ENCODE measurements at regions not wholly inside any gene's neighbourhood (a gene's known extent, or its start where the extent isn't known, plus 50 kb on each side); places are given as distances from the start of the nearest gene placed in this dataset.

DNA sequence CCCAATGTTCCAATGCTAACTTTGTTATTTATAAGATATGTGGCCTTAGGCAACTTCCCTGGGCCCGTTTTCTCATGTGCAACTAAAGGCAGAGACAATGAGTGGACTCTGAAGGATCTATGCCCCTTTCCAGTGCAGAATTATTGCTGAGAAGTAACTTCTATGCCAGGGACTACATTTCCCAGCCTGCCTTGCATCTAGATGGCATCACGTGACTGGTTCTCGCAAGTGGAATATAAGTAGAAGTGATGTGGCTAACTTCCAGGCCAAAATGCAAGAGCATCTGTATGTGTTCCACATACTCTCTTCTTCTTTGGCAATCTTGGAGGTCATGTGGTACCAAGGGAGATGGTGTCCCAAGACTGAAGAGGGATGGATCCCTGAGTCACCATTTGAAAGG, 674.4 kb downstream of the NTRK3 start:
- no peak overlapping the region for H3K4me3 ChIP-seq (ENCODE audit: low read depth, low read length)
- no peak for DNase-seq (ENCODE audit: low read depth)
- TF ChIP-seq, protein P1, sequence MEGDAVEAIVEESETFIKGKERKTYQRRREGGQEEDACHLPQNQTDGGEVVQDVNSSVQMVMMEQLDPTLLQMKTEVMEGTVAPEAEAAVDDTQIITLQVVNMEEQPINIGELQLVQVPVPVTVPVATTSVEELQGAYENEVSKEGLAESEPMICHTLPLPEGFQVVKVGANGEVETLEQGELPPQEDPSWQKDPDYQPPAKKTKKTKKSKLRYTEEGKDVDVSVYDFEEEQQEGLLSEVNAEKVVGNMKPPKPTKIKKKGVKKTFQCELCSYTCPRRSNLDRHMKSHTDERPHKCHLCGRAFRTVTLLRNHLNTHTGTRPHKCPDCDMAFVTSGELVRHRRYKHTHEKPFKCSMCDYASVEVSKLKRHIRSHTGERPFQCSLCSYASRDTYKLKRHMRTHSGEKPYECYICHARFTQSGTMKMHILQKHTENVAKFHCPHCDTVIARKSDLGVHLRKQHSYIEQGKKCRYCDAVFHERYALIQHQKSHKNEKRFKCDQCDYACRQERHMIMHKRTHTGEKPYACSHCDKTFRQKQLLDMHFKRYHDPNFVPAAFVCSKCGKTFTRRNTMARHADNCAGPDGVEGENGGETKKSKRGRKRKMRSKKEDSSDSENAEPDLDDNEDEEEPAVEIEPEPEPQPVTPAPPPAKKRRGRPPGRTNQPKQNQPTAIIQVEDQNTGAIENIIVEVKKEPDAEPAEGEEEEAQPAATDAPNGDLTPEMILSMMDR (conservative IDR thresholded peaks at IDR 0.05; ENCODE audit: low read depth, low read length): no peak

GRCh38 chr15:87579537-87579936, 677.0 kb downstream of the NTRK3 start:
- TF ChIP-seq, protein P1 (conservative IDR thresholded peaks at IDR 0.05; ENCODE audit: low read depth, low read length): no peak
- DNase-seq (ENCODE audit: low read depth): no peak
- no peak overlapping the region for H3K4me3 ChIP-seq (ENCODE audit: low read depth, low read length)

DNA sequence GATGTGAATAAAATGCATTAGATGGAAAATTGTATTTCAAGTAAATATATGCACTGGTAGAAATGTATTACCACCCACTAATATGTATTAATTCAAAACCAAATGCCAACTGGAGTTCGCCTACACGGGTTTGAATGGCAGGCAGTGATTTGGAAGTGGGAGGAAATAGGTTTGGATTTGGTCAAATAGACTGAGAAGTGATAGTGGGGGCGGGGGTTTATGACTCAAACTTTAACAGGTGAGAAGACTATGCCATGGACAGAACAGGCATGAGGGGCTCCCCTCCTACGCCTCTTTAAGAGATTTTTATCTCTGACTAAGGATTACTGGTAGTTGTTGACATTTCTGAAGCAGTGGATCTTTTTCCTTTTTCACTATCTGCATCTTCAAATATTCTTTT, 677.8 kb downstream of the NTRK3 start:
- no peak overlapping the region for H3K4me3 ChIP-seq (ENCODE audit: low read depth, low read length)
- TF ChIP-seq, protein P1 (conservative IDR thresholded peaks at IDR 0.05; ENCODE audit: low read depth, low read length): no peak
- no peak for DNase-seq (ENCODE audit: low read depth)

DNA sequence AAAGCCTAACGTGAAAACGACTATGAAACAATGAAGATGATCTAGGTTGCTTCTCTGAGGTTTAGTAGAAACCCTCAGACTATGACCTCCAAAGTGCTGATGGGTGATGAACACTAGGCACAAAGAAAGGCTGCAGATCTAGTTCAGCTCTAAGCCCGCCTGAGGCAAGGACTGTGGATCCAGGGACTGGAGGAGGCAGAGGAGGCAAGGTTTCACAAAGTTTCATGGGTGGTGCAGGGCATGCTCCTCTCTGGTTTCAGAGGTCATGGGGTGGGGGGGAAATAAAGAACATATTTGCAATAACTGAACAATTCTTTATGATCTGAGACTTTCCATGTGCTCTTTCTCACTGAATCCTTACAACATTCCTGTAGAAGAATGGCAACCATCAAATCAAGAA, 679.2 kb downstream of the NTRK3 start:
- TF ChIP-seq, protein P1 (conservative IDR thresholded peaks at IDR 0.05; ENCODE audit: low read depth, low read length): no peak
- no peak for DNase-seq (ENCODE audit: low read depth)
- no peak overlapping the region for H3K4me3 ChIP-seq (ENCODE audit: low read depth, low read length)

DNA sequence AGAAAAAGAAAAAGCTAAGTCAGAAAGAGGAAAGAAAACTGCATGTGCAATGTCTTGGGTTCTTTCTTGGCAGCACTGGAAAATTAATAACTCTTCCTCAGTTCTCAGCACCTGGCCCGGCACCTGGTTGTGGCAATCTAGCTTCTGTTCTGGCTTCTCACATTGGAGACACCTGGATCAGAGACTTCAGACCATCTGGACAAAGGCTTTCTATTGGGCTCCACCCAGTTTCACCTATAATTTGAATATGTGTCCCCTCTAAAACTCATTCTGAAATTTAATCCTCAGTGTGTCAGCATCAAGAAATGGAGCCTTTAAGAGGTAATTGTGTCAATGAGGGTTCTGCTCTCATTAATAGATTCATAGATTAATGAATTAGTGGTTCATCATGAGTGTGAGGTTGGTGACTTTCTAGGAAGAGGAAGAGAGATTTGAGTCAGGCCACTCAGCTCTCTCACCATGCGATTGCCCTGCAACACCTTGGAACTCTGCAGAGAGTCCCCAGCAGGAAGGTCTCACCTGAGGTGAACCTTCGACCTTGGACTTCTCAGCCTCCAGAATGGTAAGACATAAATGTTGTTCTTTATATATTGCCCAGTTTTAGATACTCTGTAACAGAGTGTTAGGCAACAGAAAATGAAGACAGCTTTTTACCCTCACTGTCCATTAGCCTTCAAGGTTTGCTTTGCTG, 679.9 kb downstream of the NTRK3 start:
- TF ChIP-seq, protein P1 (conservative IDR thresholded peaks at IDR 0.05; ENCODE audit: low read depth, low read length): no peak
- no peak for DNase-seq (ENCODE audit: low read depth)
- H3K4me3 ChIP-seq (ENCODE audit: low read depth, low read length): no peak overlapping the region

- no peak overlapping the region for H3K4me3 ChIP-seq (ENCODE audit: low read depth, low read length)
- no peak for DNase-seq (ENCODE audit: low read depth)
- TF ChIP-seq, protein P1 (conservative IDR thresholded peaks at IDR 0.05; ENCODE audit: low read depth, low read length): no peak
Observed at GRCh38 chr15:87575896-87576473, 680.6 kb downstream of the NTRK3 start.

DNA sequence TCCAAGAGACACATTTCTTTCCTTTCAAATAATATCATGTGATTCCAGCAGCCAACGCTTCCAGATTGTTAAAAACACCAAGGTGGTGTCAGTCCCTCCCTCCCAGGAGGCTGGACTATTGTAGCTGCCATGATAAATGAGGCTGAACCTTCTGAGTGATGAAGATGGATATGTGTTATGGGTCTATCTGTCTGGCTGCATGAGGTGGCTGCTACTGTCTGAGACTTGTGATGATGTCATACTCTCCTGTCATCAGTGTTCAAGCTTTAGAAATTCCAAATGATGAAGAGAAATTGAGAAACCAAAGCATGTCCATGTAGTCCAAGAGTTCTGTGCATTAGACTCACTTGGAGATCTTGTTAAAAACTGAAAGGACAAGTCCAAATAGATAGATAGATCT, 683.0 kb downstream of the NTRK3 start:
- DNase-seq (ENCODE audit: low read depth): no peak
- TF ChIP-seq, protein P1 (conservative IDR thresholded peaks at IDR 0.05; ENCODE audit: low read depth, low read length): no peak
- no peak overlapping the region for H3K4me3 ChIP-seq (ENCODE audit: low read depth, low read length)
